ENCODE measurements at regions not wholly inside any gene's neighbourhood (a gene's known extent, or its start where the extent isn't known, plus 50 kb on each side); places are given as distances from the start of the nearest gene placed in this dataset.

- TF ChIP-seq EZH2phosphoT487 (IDR thresholded peaks at IDR 0.05) (no peak), EZH2 (IDR thresholded peaks at IDR 0.05) (no peak)
- TF ChIP-seq, protein P1, sequence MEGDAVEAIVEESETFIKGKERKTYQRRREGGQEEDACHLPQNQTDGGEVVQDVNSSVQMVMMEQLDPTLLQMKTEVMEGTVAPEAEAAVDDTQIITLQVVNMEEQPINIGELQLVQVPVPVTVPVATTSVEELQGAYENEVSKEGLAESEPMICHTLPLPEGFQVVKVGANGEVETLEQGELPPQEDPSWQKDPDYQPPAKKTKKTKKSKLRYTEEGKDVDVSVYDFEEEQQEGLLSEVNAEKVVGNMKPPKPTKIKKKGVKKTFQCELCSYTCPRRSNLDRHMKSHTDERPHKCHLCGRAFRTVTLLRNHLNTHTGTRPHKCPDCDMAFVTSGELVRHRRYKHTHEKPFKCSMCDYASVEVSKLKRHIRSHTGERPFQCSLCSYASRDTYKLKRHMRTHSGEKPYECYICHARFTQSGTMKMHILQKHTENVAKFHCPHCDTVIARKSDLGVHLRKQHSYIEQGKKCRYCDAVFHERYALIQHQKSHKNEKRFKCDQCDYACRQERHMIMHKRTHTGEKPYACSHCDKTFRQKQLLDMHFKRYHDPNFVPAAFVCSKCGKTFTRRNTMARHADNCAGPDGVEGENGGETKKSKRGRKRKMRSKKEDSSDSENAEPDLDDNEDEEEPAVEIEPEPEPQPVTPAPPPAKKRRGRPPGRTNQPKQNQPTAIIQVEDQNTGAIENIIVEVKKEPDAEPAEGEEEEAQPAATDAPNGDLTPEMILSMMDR (IDR thresholded peaks at IDR 0.05): no peak
Observed at GRCh38 chr9:739362-739761, 102.1 kb upstream of the DMRT1 start.
